GM21528 (cell line): ENCODE measurements at regions not wholly inside any gene's neighbourhood (a gene's known extent, or its start where the extent isn't known, plus 50 kb on each side); places are given as distances from the start of the nearest gene placed in this dataset.

Source experiments
- ATAC-seq: cut with Tn5 transposase; IDR thresholded peaks from one replicate; pipeline ENCODE4 v1.9.1; 2021; ENCODE audit warnings: mild to moderate bottlenecking, moderate library complexity; ENCODE audit not compliant: unreplicated experiment, low FRiP score

- ATAC-seq: no peak
These were observed 381.2 kb downstream of the C6orf118 start for GRCh38 chr6:164928057-164928727.

- ATAC-seq: peak; percentile 89
These were observed 381.9 kb downstream of the C6orf118 start for GRCh38 chr6:164927288-164928056.

- ATAC-seq: no peak
These were observed 382.7 kb downstream of the C6orf118 start for GRCh38 chr6:164926686-164927085.

- ATAC-seq: no peak
These were observed 383.5 kb downstream of the C6orf118 start for GRCh38 chr6:164925681-164926530.

- ATAC-seq: no peak
These were observed 384.7 kb downstream of the C6orf118 start for GRCh38 chr6:164924674-164925073.

- no peak for ATAC-seq
These were observed 392.2 kb downstream of the C6orf118 start for GRCh38 chr6:164917211-164917610.

- ATAC-seq: no peak
These were observed 393.3 kb downstream of the C6orf118 start for GRCh38 chr6:164916087-164916486.

- no peak for ATAC-seq
These were observed 397.4 kb downstream of the C6orf118 start for GRCh38 chr6:164911873-164912580.

- no peak for ATAC-seq
These were observed 398.3 kb downstream of the C6orf118 start for GRCh38 chr6:164911151-164911550.

GRCh38 chr6:164906766-164907165 lies 402.6 kb downstream of the C6orf118 start:
- ATAC-seq: no peak

- no peak for ATAC-seq
These were observed 404.1 kb downstream of the C6orf118 start for GRCh38 chr6:164905311-164905710.

GRCh38 chr6:164898412-164898811 lies 411.0 kb downstream of the C6orf118 start:
- no peak for ATAC-seq

GRCh38 chr6:164897523-164898235 lies 411.7 kb downstream of the C6orf118 start:
- ATAC-seq: no peak

GRCh38 chr6:164889980-164890379 lies 419.4 kb downstream of the C6orf118 start:
- no peak for ATAC-seq

- no peak for ATAC-seq
These were observed 421.7 kb downstream of the C6orf118 start for GRCh38 chr6:164887660-164888059.

- ATAC-seq: no peak
These were observed 427.2 kb downstream of the C6orf118 start for GRCh38 chr6:164882236-164882635.

- no peak for ATAC-seq
These were observed 437.6 kb downstream of the C6orf118 start for GRCh38 chr6:164871783-164872182.

- ATAC-seq: no peak
These were observed 439.2 kb downstream of the C6orf118 start for GRCh38 chr6:164870164-164870563.

GRCh38 chr6:164861967-164862366 lies 447.4 kb downstream of the C6orf118 start:
- ATAC-seq: no peak

GRCh38 chr6:164859816-164860215 lies 449.6 kb downstream of the C6orf118 start:
- ATAC-seq: no peak
